ENCODE measurements at regions not wholly inside any gene's neighbourhood (a gene's known extent, or its start where the extent isn't known, plus 50 kb on each side); places are given as distances from the start of the nearest gene placed in this dataset.
"Not testable (repeated sequence)": the region's sequence is repeated elsewhere in the genome, so short reads cannot be mapped to it uniquely, and the experiment has no call there.

GRCh38 chr6:152828431-152828830 lies 77.8 kb downstream of the VIP start:
- Mint-ChIP-seq H3K4me1 (ENCODE audit: low read depth) (0 out of 2 replicates have a peak, but pooled peaks cover 4% of the 10 kb centered on the region), H3K36me3 (ENCODE audit: low read depth) (no peaks in the 10 kb centered on the region), H3K27ac (no peak overlapping the region), H3K27me3 (ENCODE audit: insufficient read depth) (no peaks in the 10 kb centered on the region; the same call in 1 of the 2 replicates), H3K9me3 (no peaks in the 10 kb centered on the region), H3K4me3 (no peak overlapping the region)
- TF ChIP-seq CTCF (IDR thresholded peaks at IDR 0.05) = no peak
- no peak for DNase-seq

DNA sequence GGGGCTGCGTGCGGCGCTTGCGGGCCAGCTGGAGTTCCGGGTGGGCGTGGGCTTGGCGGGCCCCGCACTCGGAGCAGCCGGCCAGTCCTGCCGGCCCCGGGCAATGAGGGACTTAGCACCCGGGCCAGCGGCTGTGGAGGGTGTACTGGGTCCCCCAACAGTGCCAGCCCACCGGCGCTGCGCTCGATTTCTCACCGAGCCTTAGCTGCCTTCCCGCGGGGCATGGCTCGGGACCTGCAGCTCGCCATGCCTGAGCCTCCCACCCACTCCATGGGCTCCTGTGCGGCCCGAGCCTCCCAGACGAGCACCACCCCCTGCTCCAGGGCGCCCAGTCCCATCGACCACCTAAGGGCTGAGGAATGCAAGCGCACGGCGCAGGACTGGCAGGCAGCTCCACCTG lies 83.8 kb downstream of the VIP start:
- H3K4me1 Mint-ChIP-seq (ENCODE audit: low read depth); H3K4me3 Mint-ChIP-seq; H3K27me3 Mint-ChIP-seq (ENCODE audit: insufficient read depth): not testable (repeated sequence)

DNA sequence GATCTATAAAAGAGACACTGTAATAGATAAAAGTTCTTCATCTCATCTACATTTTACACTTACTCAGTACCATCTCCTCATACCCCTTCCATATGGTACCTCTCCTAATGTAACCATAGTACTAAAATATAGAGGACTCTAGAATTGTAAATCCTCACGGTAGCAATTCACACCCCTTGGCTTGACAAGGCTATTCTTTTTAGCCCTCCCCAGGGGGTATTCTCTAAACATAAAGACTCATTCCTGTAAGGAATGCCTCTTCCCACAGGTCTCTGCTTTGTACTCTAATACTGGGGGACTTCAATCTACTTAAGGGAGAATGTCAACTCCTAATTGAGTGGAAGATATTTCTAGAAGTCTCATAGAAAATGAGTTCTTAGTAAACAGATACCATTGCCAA lies 85.9 kb downstream of the VIP start:
- no peak for TF ChIP-seq CTCF (IDR thresholded peaks at IDR 0.05)
- Mint-ChIP-seq H3K9me3 (peaks cover 7% of the 10 kb centered on the region; the same call in 1 of the 2 replicates), H3K27me3 (ENCODE audit: insufficient read depth) (peaks cover 10% of the 10 kb centered on the region), H3K27ac (no peak overlapping the region), H3K36me3 (ENCODE audit: low read depth) (no peaks in the 10 kb centered on the region), H3K4me1 (ENCODE audit: low read depth) (no peaks in the 10 kb centered on the region), H3K4me3 (no peak overlapping the region)
- no peak for DNase-seq

More for the DNA sequence above, 83.8 kb downstream of the VIP start:
- not testable (repeated sequence) for H3K36me3 Mint-ChIP-seq (ENCODE audit: low read depth); H3K27ac Mint-ChIP-seq; DNase-seq; H3K9me3 Mint-ChIP-seq

- H3K4me1 Mint-ChIP-seq (ENCODE audit: low read depth) = no peaks in the 10 kb centered on the region
- no peaks in the 10 kb centered on the region for H3K36me3 Mint-ChIP-seq (ENCODE audit: low read depth)
- no peak overlapping the region for H3K4me3 Mint-ChIP-seq
- no peaks in the 10 kb centered on the region for H3K9me3 Mint-ChIP-seq
- no peak for TF ChIP-seq CTCF (IDR thresholded peaks at IDR 0.05)
- H3K27ac Mint-ChIP-seq = no peak overlapping the region
- H3K27me3 Mint-ChIP-seq (ENCODE audit: insufficient read depth) = peaks cover under 1% of the 10 kb centered on the region
- no peak for DNase-seq
Observed at GRCh38 chr6:152845421-152845820, 94.8 kb downstream of the VIP start.

DNA sequence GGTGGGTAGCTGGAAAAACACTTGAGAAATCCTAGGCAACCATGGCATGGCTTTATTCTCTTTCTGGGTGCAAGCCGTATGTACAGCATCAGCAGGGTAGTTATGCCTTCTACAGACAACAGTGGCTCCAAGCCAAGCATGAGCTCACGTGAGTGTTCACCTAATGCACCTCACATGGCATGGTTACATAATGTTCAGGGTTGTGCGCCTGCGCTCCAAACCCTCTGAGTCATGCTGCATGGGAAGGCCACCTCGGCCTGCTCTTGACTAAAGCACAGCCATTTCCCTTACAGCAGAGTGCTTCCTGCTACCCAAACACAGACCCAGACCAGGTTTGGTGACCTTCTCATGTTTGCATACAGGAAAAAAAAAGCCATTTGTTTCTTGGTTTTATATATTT lies 96.2 kb downstream of the VIP start:
- no peak overlapping the region for H3K27ac Mint-ChIP-seq
- H3K27me3 Mint-ChIP-seq (ENCODE audit: insufficient read depth) = peaks cover 7% of the 10 kb centered on the region
- H3K36me3 Mint-ChIP-seq (ENCODE audit: low read depth) = no peaks in the 10 kb centered on the region
- H3K9me3 Mint-ChIP-seq = no peaks in the 10 kb centered on the region
- no peak for DNase-seq
- TF ChIP-seq CTCF (IDR thresholded peaks at IDR 0.05) = no peak
- H3K4me1 Mint-ChIP-seq (ENCODE audit: low read depth) = no peaks in the 10 kb centered on the region
- H3K4me3 Mint-ChIP-seq = no peak overlapping the region

GRCh38 chr6:152848919-152849318 lies 98.3 kb downstream of the VIP start:
- no peak for TF ChIP-seq CTCF (IDR thresholded peaks at IDR 0.05)
- Mint-ChIP-seq H3K9me3 (no peaks in the 10 kb centered on the region), H3K27me3 (ENCODE audit: insufficient read depth) (peaks cover 7% of the 10 kb centered on the region), H3K4me1 (ENCODE audit: low read depth) (no peaks in the 10 kb centered on the region), H3K4me3 (no peak overlapping the region), H3K36me3 (ENCODE audit: low read depth) (no peaks in the 10 kb centered on the region), H3K27ac (no peak overlapping the region)
- no peak for DNase-seq
